Tongue (tissue), 1 donor: ENCODE measurements at regions not wholly inside any gene's neighbourhood (a gene's known extent, or its start where the extent isn't known, plus 50 kb on each side); places are given as distances from the start of the nearest gene placed in this dataset.
A peak's percentile ranks its signal among the peaks of the same experiment; 100 is the strongest.
"Not testable (repeated sequence)": the region's sequence is repeated elsewhere in the genome, so short reads cannot be mapped to it uniquely, and the experiment has no call there.

Experiments used
- DNase-seq: peaks from one replicate; pipeline ENCODE4 v3.0.0-alpha.2; 2015

DNA sequence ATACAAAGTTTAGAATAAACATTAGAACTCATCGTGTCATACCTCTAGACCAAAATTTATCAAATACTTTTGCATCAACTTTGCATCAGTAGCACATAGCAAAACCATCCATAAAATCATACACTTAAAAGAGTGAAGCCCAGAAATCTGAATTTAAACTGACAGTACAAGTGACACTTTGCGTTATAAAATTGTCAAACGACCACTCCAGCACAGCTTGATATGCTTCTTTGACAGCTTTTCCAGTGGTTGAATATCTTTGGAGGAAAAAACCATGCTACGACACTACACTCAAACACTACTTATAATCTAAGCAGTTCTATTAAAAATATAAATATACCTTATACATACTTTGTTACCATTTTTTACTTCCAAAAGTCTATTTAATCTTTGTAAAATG lies 1644.4 kb downstream of the STIM2 start:
- no peak for DNase-seq

GRCh38 chr4:28508636-28509035 lies 1648.0 kb downstream of the STIM2 start:
- no peak for DNase-seq

DNA sequence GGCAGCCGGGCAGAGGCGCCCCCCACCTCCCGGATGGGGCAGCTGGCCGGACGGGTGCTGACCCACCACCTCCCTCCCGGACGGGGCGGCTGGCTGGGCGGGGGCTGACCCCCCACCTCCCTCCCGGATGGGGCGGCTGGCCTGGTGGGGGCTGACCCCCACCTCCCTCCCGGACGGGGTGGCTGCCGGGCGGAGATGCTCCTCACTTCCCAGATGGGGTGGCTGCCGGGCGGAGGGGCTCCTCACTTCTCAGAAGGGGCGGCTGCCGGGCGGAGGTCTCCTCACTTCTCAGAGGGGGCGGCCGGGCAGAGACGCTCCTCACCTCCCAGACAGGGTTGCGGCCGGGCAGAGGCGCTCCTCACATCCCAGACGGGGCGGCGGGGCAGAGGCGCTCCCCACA lies 1654.1 kb downstream of the STIM2 start:
- not testable (repeated sequence) for DNase-seq

DNA sequence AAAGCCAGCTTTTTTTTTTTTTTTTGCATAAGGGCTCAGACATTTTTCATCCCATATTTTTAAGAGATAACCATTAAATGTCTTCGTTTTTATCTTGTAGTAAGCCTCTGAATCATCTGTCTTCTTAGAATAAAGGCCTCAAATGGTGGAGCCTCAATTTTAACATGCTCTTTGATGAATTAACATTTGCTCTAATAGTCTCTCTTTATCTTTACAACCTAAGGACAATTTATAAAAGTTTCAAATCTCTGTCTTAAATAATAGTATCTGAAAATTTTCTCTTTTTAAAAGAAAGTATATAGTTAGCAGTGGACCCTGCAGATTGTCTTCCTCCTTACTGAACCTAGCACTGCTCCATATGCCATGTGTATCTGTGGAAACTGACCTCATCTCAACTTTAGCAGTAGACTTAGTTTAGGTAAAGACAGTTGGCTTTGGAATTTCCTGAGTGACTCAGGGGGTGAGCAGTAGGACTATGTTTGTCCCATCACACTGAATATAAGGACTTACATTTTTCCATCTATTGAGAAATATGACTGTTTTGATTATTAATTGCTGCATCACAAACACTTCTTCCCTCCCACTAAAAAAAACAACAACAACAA lies 1658.0 kb downstream of the STIM2 start:
- no peak for DNase-seq

- DNase-seq: no peak
These were observed 1663.1 kb downstream of the STIM2 start for GRCh38 chr4:28523681-28524190.

- no peak for DNase-seq
These were observed 1675.5 kb downstream of the STIM2 start for GRCh38 chr4:28536124-28536523.

DNA sequence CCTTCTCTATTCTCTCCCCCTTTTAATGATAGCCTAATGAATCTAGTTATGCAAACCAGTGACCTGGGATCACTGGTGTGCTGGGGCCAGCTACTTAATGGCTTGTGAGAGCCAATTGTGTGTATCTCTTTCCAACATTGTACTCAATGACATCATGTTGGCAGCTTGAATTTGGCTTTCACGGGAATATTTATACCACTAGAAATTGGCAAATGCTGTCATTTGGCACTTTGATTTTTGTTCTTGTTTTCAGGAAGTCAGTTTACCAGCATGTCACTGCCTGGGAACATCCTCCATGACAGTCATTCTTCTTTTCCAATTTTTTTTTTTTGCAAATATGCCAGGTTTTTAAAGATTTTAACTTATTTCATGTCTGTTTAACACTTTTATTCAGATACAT lies 1685.3 kb downstream of the STIM2 start:
- no peak for DNase-seq

GRCh38 chr4:28548136-28548535 lies 1687.5 kb downstream of the STIM2 start:
- no peak for DNase-seq

GRCh38 chr4:28548594-28548993 lies 1688.0 kb downstream of the STIM2 start:
- no peak for DNase-seq

GRCh38 chr4:28555866-28556265 lies 1695.2 kb downstream of the STIM2 start:
- no peak for DNase-seq

DNA sequence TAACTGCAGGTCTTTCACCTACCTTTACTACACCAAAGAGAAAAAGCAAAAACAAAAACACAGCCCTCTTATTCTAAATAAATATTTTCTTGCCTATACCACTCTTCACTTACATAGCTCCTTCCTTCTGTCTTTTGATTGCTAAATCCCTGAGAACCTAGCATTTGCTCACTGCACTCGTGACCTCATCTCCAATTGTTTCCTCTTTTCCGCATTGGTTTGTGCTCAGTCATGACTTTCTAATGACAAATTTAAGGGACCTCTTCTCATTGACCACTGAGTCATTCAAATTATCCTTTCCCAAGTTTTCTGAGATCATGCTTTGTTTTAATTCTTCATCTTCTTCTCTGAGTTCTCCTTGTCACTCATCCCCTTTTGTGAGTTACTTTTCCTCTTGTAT lies 1697.1 kb downstream of the STIM2 start:
- no peak for DNase-seq

DNA sequence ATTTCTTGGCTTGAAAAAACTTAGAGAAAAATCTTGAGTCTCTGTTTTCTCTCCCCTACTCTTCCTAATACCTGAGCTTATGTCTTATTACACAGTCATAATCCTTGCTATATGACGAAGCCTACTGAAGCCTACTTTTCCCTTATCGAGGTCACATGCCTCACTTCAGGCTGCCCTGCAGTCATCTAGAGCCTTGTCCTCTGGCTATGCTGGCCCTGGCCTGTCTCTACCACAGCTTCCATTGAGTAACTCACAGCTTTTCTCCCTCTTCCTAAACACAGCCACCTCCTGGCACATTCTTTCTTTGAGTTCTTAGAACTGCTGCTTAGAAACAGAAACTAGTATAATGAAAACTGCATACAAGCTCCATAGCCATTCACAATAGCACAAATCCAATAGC lies 1698.3 kb downstream of the STIM2 start:
- DNase-seq: no peak

GRCh38 chr4:28562913-28563312 lies 1702.3 kb downstream of the STIM2 start:
- no peak for DNase-seq

DNA sequence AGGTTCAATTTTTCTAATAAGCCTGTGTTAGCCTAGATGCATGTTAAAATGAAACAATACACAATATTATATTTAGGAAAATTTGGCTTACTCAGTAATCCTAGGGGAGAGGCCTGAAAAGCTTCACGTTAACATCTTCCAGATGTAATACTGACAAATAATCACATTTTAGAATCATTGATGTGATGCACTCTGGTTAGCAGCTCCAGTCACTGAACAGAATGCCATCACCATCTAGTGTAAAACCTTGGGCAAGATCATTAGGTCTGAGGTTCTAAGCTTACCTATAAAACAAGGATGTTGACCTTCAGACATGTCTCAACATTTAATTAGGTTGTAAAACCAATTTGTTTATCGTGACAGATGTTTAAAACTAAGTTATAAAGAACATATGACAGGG lies 1704.8 kb downstream of the STIM2 start:
- peak; percentile 56 for DNase-seq

GRCh38 chr4:28600958-28601357 lies 1740.3 kb downstream of the STIM2 start:
- DNase-seq: no peak

DNA sequence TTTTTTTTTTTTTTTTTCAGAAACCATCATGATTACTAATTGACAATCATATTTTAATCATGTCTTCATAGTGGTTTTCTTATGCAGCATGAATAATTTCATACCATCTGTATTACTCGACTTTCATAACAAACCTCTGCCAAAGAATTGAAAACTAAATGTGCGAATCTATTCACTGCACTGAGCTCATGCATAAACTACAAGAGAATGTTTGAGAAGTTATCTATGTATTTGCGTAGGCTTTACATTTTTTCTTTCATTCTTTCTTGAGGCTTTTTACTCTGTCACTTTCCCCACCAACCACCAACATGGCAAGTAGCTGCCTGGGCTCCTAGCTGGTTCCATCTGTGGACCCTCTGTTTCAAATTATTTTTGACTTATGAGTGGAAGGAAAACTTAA lies 1761.0 kb downstream of the STIM2 start:
- no peak for DNase-seq

- DNase-seq: no peak
These were observed 1776.3 kb downstream of the STIM2 start for GRCh38 chr4:28636971-28637370.

GRCh38 chr4:28639747-28640146 lies 1779.1 kb downstream of the STIM2 start:
- DNase-seq: no peak

GRCh38 chr4:28654618-28655017 lies 1794.0 kb downstream of the STIM2 start:
- DNase-seq: no peak

GRCh38 chr4:28665306-28665705 lies 1804.7 kb downstream of the STIM2 start:
- DNase-seq: no peak

- no peak for DNase-seq
These were observed 1814.9 kb downstream of the STIM2 start for GRCh38 chr4:28675582-28675981.

- DNase-seq: no peak
These were observed 1817.2 kb downstream of the STIM2 start for GRCh38 chr4:28677808-28678207.

DNA sequence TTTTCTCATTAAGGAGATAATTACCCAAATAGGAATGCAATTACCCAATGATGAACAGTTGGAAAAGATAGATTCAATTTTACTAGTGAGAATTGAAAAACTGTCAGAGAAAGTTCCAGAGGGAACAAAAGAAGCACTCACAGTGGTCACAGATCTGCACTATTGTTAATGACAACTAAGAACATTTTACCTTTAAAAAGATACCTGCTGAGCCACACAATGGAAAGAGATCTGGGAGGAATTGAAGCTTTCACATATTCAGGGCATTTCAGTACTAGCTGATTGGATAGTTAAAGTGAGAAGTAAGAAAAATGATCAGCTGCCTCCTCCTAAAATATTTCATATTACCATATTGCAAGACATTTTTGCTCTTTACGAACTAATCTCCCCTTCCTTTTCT lies 1822.2 kb downstream of the STIM2 start:
- DNase-seq: no peak

DNA sequence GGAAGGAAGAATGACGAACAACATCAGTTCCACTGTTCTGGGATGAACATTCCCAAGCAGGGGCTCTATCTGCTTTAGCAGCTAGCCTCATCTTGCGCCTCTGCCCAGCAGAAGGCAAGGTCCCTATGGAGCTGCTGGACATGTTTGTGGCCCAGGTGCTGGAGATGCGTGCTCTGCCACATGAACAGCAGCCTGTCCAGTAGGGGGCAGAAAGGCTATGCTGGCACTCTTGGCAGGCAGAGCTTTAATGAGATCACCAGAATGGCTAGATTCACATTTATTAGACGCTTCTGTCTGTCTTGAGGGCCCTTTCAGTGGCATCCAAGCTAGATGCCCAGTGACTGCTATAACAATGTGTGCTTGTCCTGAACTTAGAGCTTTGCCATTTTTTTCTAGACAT lies 1826.0 kb downstream of the STIM2 start:
- peak; percentile 5 for DNase-seq

GRCh38 chr4:28690890-28691289 lies 1830.2 kb downstream of the STIM2 start:
- no peak for DNase-seq
